Cardiac muscle cell (in vitro differentiated cells and primary cell): ENCODE measurements at regions not wholly inside any gene's neighbourhood (a gene's known extent, or its start where the extent isn't known, plus 50 kb on each side); places are given as distances from the start of the nearest gene placed in this dataset.
A peak's percentile ranks its signal among the peaks of the same experiment; 100 is the strongest.
"Not testable (repeated sequence)": the region's sequence is repeated elsewhere in the genome, so short reads cannot be mapped to it uniquely, and the experiment has no call there.

Experiments used
- DNase-seq, 2 donors: peaks; one replicate each; pipeline versions ENCODE4 v3.0.0 to v3.0.0-alpha.2; 2010 to 2017; ENCODE audit warnings: low read depth in 1 of 2, low spot score in 1 of 2
- H3K27ac ChIP-seq: fragments of 200-600 bp; sonication (generic); 2 replicates; pipeline ENCODE4 v1.5.1; 2016
- H3K27me3 ChIP-seq: fragments of 200-600 bp; sonication (generic); 2 replicates; pipeline ENCODE4 v1.6.0; 2016; ENCODE audit warnings: control low read depth
- H3K36me3 ChIP-seq: fragments of 200-600 bp; sonication (generic); 2 replicates; pipeline ENCODE4 v1.5.1; 2016; ENCODE audit warnings: control low read depth
- H3K4me1 ChIP-seq: fragments of 200-600 bp; sonication (generic); 2 replicates; pipeline ENCODE4 v1.8.1; 2017; ENCODE audit warnings: low read depth, mild to moderate bottlenecking, mixed run types
- H3K4me3 ChIP-seq: fragments of 200-600 bp; sonication (generic); 2 replicates; pipeline ENCODE4 v1.5.1; 2016; ENCODE audit warnings: mild to moderate bottlenecking
- H3K9me3 ChIP-seq: fragments of 200-600 bp; sonication (generic); 2 replicates; pipeline ENCODE4 v1.5.1; 2017; ENCODE audit warnings: low read depth, mild to moderate bottlenecking, control low read depth
- CTCF ChIP-seq: IDR thresholded peaks from 2 replicates; pipeline ENCODE4 v1.5.1; 2012; ENCODE audit warnings: low read depth, mild to moderate bottlenecking, low read length

GRCh38 chr4:85187106-85187505 is 220.6 kb upstream of the WDFY3 start:
- Histone ChIP-seq H3K9me3 (no peaks in the 10 kb centered on the region), H3K4me3 (no peak overlapping the region), H3K36me3 (no peaks in the 10 kb centered on the region), H3K27me3 (no peaks in the 10 kb centered on the region), H3K27ac (no peak overlapping the region), H3K4me1 (no peaks in the 10 kb centered on the region)
- no peak for TF ChIP-seq CTCF
- no peak for DNase-seq

DNA sequence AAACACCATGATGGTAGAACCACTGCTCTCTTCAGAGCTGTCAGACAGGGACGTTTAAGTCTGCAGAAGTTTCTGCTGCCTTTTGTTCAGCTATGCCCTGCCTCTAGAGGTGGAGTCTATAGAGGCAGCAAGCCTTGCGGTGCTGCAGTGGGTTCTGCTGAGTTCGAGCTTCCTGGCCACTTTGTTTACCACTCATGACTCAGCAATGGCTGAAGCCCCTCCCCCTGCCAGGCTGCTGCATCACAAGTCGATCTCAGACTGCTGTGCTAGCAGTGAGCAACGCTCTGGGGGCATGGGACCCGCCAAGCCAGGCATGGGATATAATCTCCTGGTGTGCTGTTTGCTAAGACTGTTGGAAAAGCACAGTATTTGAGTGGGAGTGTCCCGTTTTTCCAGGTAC is 229.5 kb upstream of the WDFY3 start:
- H3K4me1 ChIP-seq, H3K9me3 ChIP-seq, H3K36me3 ChIP-seq, H3K27me3 ChIP-seq, DNase-seq, H3K27ac ChIP-seq, H3K4me3 ChIP-seq: not testable (repeated sequence)

DNA sequence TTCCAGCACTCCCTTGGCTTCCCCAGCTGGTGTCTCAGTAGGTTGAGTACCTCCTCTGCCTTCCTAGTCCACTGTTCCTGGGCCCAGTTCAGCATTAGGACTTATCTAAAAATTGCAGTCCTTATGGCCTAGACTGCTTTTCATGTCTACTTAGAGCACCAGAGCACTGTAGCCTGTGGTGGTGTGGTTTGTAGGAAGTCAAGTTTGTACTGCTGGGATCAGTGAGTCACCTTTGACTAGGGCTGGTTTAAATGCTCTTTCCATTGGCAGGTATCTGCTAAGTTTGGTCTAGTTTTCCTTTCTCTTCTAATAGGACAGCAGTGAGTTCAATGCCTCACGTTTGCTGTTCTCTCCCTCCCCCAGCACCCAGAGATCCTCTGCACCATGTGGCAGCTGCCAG is 233.6 kb upstream of the WDFY3 start:
- Histone ChIP-seq H3K36me3 (no peaks in the 10 kb centered on the region), H3K4me1 (no peaks in the 10 kb centered on the region), H3K9me3 (no peaks in the 10 kb centered on the region), H3K27ac (no peak overlapping the region), H3K27me3 (no peaks in the 10 kb centered on the region), H3K4me3 (no peak overlapping the region)
- TF ChIP-seq CTCF = no peak
- DNase-seq = no peak

DNA sequence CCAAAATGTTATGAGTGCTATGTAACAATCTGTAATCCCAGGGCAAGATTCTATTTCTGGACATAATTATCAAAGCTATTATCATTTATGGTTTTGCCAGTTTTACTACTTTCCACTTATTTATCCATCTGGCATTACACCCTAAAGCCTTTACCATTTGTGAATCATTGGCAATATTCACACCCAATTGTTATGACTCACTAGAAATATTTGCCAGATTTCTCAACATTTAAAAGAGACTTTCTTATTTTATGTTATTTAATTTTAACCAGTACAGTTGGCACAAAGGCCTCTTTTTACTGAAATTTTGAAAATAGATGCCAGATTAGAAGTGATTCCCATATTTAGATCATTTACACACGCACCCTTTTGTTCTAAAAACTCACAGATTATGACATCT is 242.7 kb upstream of the WDFY3 start:
- Histone ChIP-seq H3K36me3 (no peaks in the 10 kb centered on the region), H3K27me3 (no peaks in the 10 kb centered on the region), H3K4me3 (no peak overlapping the region), H3K4me1 (no peaks in the 10 kb centered on the region), H3K9me3 (no peaks in the 10 kb centered on the region), H3K27ac (no peak overlapping the region)
- peak in 1 of 2 donors; percentile 6 for DNase-seq
- no peak for TF ChIP-seq CTCF

DNA sequence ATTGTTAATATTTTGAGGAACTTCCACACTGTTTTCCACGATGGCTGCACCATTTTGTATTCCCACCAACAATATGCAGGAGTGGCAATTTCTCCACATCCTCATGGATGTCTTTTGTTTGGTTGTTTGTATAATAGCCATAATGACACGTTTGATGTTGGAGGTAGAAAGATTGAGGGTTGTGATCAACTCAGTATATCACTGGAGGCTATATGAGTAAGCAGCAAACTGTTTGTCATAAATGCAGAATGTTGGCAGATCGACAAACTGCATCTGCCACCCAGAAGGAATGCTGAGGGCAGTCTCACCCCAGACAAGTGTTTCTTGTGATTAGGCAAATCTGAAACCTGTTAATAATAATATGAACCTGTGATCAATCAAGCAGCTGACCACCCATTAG is 243.9 kb upstream of the WDFY3 start:
- no peak for TF ChIP-seq CTCF
- no peak overlapping the region for H3K4me3 ChIP-seq
- no peak overlapping the region for H3K27ac ChIP-seq
- no peaks in the 10 kb centered on the region for H3K9me3 ChIP-seq
- no peaks in the 10 kb centered on the region for H3K36me3 ChIP-seq
- no peaks in the 10 kb centered on the region for H3K27me3 ChIP-seq
- H3K4me1 ChIP-seq = no peaks in the 10 kb centered on the region
- DNase-seq = no peak

DNA sequence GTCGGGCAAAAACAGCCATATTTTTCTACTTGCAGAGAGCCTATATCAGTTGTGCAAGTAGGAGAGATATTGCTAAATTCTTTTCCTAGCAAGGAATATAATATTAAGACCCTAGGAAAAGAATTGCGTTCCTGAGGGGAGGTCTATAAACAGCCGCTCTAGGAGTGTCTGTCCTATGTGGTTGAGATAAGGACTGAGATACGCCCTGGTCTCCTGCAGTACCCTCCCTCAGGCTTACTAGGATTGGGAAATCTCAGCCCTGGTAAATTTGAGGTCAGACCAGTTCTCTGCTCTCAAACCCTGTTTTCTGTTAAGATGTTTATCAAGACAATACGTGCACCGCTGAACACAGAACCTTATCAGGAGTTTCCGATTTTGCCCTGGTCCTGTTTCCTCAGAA is 250.1 kb upstream of the WDFY3 start:
- not testable (repeated sequence) for H3K27ac ChIP-seq, DNase-seq, H3K9me3 ChIP-seq, H3K4me1 ChIP-seq, H3K27me3 ChIP-seq, H3K4me3 ChIP-seq, H3K36me3 ChIP-seq

- Histone ChIP-seq H3K36me3 (no peaks in the 10 kb centered on the region), H3K27ac (no peak overlapping the region), H3K4me3 (no peak overlapping the region)
These were observed 252.3 kb upstream of the WDFY3 start for GRCh38 chr4:85218756-85219155.

More at GRCh38 chr4:85218756-85219155, 252.3 kb upstream of the WDFY3 start:
- Histone ChIP-seq H3K27me3 (no peaks in the 10 kb centered on the region), H3K4me1 (no peaks in the 10 kb centered on the region), H3K9me3 (no peaks in the 10 kb centered on the region)
- DNase-seq = no peak
- no peak for TF ChIP-seq CTCF
